ENCODE measurements at regions not wholly inside any gene's neighbourhood (a gene's known extent, or its start where the extent isn't known, plus 50 kb on each side); places are given as distances from the start of the nearest gene placed in this dataset.

DNA sequence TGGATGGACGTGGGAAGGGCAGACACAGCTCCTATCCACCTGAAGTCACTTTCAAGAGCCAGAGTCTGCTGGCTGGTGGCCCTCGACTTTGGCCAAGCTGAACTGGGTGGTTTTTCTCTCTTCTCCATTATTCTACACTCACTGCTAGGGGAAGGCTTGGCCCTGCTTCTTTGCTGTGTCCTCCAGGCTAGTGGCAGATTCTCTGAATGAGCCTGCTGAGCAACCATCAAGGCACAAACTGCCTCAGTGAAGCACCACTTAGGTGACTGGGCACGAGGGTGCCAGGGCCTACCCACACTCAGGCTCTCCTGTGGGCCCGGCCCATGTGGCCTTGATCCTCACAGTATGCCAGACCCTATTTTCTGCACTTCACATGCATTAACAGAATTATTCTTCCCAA lies 92.0 kb downstream of the PJA1 start:
- Mint-ChIP-seq H3K9me3 (ENCODE audit: unreplicated experiment) (no peaks in the 10 kb centered on the region), H3K36me3 (ENCODE audit: unreplicated experiment) (no peaks in the 10 kb centered on the region), H3K4me3 (ENCODE audit: unreplicated experiment) (no peak overlapping the region), H3K4me1 (ENCODE audit: unreplicated experiment) (no peaks in the 10 kb centered on the region), H3K27me3 (ENCODE audit: unreplicated experiment) (no peaks in the 10 kb centered on the region), H3K27ac (ENCODE audit: unreplicated experiment) (no peak overlapping the region)
- DNase-seq (ENCODE audit: extremely low spot score, unreplicated experiment) = no peak
- TF ChIP-seq, protein P1, sequence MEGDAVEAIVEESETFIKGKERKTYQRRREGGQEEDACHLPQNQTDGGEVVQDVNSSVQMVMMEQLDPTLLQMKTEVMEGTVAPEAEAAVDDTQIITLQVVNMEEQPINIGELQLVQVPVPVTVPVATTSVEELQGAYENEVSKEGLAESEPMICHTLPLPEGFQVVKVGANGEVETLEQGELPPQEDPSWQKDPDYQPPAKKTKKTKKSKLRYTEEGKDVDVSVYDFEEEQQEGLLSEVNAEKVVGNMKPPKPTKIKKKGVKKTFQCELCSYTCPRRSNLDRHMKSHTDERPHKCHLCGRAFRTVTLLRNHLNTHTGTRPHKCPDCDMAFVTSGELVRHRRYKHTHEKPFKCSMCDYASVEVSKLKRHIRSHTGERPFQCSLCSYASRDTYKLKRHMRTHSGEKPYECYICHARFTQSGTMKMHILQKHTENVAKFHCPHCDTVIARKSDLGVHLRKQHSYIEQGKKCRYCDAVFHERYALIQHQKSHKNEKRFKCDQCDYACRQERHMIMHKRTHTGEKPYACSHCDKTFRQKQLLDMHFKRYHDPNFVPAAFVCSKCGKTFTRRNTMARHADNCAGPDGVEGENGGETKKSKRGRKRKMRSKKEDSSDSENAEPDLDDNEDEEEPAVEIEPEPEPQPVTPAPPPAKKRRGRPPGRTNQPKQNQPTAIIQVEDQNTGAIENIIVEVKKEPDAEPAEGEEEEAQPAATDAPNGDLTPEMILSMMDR (IDR thresholded peaks at IDR 0.05) = no peak

DNA sequence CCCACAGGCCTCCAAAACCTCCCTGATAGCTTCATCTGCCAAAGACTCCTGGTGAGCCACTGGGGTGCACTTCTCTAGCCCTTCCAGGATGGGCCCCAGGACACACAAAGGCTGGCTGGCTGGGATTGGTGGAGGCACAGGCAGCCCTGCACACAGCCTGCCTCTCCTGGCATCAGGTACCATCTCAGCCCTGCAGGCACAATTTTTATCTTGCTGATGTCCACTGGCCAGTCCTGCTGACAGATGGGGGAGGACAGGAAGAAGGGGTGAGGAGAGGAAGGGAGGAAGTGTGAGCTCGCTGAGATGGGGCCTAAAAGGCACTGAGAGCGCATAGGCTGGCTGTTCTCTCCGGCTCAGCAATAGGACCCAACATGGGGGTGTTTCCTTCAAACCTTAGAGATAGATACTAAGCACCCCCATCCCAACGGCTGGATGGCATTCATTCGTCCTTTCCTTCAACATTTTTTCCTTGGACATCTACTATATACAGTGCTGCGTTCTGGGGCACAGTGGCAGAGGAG lies 92.7 kb downstream of the PJA1 start:
- Mint-ChIP-seq H3K27ac (ENCODE audit: unreplicated experiment) (no peak overlapping the region), H3K4me3 (ENCODE audit: unreplicated experiment) (no peak overlapping the region), H3K27me3 (ENCODE audit: unreplicated experiment) (no peaks in the 10 kb centered on the region), H3K4me1 (ENCODE audit: unreplicated experiment) (no peaks in the 10 kb centered on the region), H3K9me3 (ENCODE audit: unreplicated experiment) (no peaks in the 10 kb centered on the region), H3K36me3 (ENCODE audit: unreplicated experiment) (no peaks in the 10 kb centered on the region)
- DNase-seq (ENCODE audit: extremely low spot score, unreplicated experiment) = no peak
- TF ChIP-seq, protein P1 (IDR thresholded peaks at IDR 0.05) = no peak

DNA sequence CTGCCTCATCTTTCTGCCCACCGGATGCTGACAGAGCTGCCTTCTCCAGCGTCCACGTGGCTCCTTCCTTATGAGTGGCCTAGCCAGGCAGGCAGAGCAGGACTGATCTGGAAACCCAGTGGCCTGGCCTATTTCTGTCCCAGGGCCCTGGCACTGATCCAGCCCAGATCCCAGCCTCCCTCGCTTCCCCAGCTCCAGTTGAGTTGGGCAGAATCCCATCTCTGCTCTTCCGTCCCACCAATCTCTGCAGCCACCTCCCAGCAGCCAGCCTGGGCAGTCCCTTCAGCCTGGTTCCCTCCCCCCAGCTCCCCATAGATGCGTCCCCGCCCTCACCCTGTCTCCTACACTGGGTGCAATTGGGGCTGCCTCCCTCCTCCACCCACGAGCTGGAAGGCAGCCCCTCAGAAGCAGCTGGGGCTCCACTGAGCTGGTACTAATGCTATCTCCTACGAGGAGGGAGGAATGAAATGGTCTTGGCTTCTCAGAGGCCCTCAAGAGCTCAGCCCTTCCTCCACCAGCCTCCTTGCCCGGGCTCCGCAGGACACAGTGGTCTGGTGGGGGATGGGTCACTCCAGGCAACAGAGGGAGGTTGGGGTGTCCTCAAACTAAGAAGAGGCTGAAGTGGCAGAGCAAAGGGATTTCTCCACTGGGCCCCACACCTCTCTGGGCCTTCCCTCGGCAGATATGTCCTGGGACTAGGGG lies 94.2 kb downstream of the PJA1 start:
- TF ChIP-seq, protein P1 (IDR thresholded peaks at IDR 0.05) = no peak
- no peak for DNase-seq (ENCODE audit: extremely low spot score, unreplicated experiment)
- Mint-ChIP-seq H3K27ac (ENCODE audit: unreplicated experiment) (no peak overlapping the region), H3K36me3 (ENCODE audit: unreplicated experiment) (no peaks in the 10 kb centered on the region), H3K4me1 (ENCODE audit: unreplicated experiment) (no peaks in the 10 kb centered on the region), H3K27me3 (ENCODE audit: unreplicated experiment) (no peaks in the 10 kb centered on the region), H3K9me3 (ENCODE audit: unreplicated experiment) (no peaks in the 10 kb centered on the region), H3K4me3 (ENCODE audit: unreplicated experiment) (no peak overlapping the region)

- no peaks in the 10 kb centered on the region for H3K9me3 Mint-ChIP-seq (ENCODE audit: unreplicated experiment)
- DNase-seq (ENCODE audit: extremely low spot score, unreplicated experiment) = no peak
- H3K27me3 Mint-ChIP-seq (ENCODE audit: unreplicated experiment) = no peaks in the 10 kb centered on the region
- H3K36me3 Mint-ChIP-seq (ENCODE audit: unreplicated experiment) = no peaks in the 10 kb centered on the region
- no peaks in the 10 kb centered on the region for H3K4me1 Mint-ChIP-seq (ENCODE audit: unreplicated experiment)
- TF ChIP-seq, protein P1 (IDR thresholded peaks at IDR 0.05) = no peak
- no peak overlapping the region for H3K27ac Mint-ChIP-seq (ENCODE audit: unreplicated experiment)
- no peak overlapping the region for H3K4me3 Mint-ChIP-seq (ENCODE audit: unreplicated experiment)
Observed at GRCh38 chrX:69069876-69070275, 95.4 kb downstream of the PJA1 start.

GRCh38 chrX:69069086-69069445 lies 96.2 kb downstream of the PJA1 start:
- Mint-ChIP-seq H3K36me3 (ENCODE audit: unreplicated experiment) (no peaks in the 10 kb centered on the region), H3K4me1 (ENCODE audit: unreplicated experiment) (no peaks in the 10 kb centered on the region), H3K4me3 (ENCODE audit: unreplicated experiment) (no peak overlapping the region), H3K27me3 (ENCODE audit: unreplicated experiment) (no peaks in the 10 kb centered on the region), H3K9me3 (ENCODE audit: unreplicated experiment) (peaks cover 3% of the 10 kb centered on the region), H3K27ac (ENCODE audit: unreplicated experiment) (no peak overlapping the region)
- TF ChIP-seq, protein P1 (IDR thresholded peaks at IDR 0.05) = no peak
- DNase-seq (ENCODE audit: extremely low spot score, unreplicated experiment) = no peak
